ENCODE measurements at regions not wholly inside any gene's neighbourhood (a gene's known extent, or its start where the extent isn't known, plus 50 kb on each side); places are given as distances from the start of the nearest gene placed in this dataset.

DNA sequence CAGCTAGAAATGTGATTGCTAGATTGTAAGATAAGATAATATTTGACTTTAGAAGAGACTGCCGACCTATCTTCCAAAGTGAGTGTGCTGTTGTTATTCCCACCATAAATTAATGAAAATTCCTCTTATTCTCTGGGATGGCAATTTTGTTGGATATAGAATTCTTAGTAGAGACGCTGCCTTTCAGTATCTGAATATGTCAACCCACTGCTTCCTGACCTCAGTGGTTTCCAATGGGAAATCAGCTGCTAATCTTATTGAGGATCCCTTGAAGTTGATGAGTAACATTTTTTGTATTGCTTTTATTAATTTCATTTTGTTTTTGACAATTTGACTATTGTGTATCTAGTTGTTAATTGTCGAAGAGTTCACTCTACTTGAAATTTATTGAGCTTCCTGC, 313.0 kb downstream of the BMP2 start:
- DNase-seq (ENCODE audit: low spot score) = no peak

DNA sequence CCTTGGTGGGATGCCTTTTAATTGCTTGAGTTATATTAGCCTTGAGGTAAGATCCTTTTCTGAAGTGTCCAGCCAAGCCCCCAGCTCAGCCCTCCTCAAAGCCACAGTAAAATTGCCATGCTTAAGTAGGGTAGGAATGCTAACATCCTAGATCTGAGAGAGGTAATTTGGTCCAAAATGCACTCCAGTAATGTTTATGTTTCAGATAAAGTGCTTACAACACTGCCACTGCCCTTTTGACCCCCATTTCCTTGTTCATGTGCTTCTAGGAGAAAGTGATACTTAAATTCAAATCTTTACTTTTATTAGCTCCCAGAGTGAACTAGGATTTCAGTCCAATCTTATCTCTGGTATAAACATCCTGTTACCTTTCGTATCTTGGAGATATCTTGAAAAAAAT, 318.0 kb downstream of the BMP2 start:
- DNase-seq (ENCODE audit: low spot score) = no peak

DNA sequence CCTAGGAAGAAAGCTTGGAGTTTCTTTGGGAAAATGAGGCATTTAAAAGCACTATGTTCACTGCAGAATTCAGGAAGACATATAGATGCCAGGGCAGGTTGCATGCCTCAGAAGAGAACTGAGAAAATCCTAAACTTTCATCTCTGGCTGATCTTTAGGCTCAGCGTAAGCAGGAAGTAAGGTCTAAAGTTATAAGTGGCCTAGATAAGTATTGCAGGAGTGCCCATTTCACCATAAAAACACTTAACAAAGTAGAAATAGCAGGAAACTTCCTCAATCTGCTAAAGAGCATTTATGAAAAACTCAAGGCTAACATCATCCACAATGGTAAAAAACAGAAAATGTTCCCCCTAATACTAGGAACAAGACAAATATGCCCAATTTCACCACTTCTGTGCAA, 320.3 kb downstream of the BMP2 start:
- DNase-seq (ENCODE audit: low spot score) = no peak

GRCh38 chr20:7090001-7090400, 322.5 kb downstream of the BMP2 start:
- DNase-seq (ENCODE audit: low spot score) = no peak

GRCh38 chr20:7090811-7091210, 323.3 kb downstream of the BMP2 start:
- DNase-seq (ENCODE audit: low spot score) = no peak

DNA sequence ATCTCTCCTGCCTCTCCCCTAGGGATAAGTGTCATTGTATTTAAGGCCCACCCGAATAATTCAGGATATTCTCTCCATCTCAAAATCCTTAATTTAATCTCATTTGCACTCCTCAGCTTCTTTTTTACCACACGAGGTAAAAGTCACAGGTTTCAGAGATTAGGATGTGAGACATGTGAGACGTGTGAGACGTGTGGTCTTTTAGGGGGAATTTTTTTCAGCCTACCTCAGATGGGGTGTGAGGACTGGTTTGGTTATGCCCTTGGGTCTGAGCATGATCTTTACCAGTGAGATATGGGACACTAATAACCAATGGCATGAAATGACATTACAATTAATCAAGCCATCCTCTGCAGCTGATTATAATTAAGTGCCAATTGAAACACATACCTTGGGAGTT, 324.2 kb downstream of the BMP2 start:
- DNase-seq (ENCODE audit: low spot score) = no peak

- DNase-seq (ENCODE audit: low spot score) = no peak
Measured at GRCh38 chr20:7094438-7094997, 327.0 kb downstream of the BMP2 start.

- DNase-seq (ENCODE audit: low spot score) = no peak
Measured at GRCh38 chr20:7106910-7107309, 339.4 kb downstream of the BMP2 start.

GRCh38 chr20:7108929-7109328, 341.4 kb downstream of the BMP2 start:
- DNase-seq (ENCODE audit: low spot score) = no peak

GRCh38 chr20:7113577-7114466, 346.3 kb downstream of the BMP2 start:
- no peak for DNase-seq (ENCODE audit: low spot score)

DNA sequence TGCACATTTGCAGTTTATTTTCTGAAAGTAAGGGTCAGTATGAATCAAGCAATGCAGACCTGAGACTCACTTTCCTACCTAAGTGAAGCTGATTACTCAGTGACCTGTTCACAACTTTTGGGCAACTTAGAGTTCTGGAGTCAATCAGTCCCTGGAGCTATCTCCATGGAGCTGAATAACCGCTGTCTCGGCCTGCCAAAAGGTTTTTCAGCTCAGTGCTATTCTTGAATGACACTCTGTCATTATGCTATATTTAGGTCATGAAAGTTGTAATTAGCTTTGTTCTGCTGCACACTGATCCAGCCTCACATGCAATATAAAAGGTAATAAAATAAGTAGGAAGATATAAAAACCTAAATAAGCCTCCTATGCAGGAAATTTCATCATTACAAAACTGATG, 356.0 kb downstream of the BMP2 start:
- DNase-seq (ENCODE audit: low spot score) = no peak

DNA sequence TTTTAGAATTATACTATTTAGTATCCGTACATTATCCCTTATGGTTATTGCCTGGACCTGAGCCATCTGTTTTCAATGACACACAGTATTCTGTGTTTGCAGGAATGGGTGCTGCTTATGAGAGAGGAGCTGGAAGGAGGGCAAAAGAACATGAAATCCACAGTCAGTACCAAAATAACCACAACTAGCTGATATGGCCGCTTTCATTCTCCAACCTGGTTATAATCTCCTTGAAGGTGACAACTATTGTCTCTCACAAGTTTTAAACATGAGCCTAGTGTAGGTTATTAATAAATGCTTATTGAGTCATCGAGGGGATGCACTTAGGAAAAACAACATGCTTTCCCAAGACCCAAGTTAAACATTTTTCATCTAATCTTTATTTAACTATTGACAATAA, 356.6 kb downstream of the BMP2 start:
- DNase-seq (ENCODE audit: low spot score) = no peak

GRCh38 chr20:7136886-7137285, 369.4 kb downstream of the BMP2 start:
- no peak for DNase-seq (ENCODE audit: low spot score)

GRCh38 chr20:7137395-7138151, 370.1 kb downstream of the BMP2 start:
- DNase-seq (ENCODE audit: low spot score) = no peak

DNA sequence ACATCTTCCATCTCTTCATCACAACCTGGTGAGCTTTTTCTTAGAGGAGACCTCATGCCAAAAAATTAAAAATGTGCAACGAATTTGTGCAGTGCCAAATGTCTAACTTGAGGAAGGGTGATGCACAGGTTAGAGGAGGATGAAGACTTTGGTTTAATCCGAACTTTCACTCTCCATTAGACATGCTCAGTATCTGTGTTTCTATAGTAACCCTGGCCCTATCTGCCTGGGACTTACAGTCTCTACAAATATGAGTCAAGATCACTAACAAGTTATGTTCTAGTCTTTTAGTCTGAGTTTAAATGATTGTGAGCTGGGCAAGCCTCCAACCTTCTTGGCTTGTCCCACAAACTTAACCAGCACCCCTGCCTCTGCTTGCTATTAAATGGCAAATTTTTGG, 377.0 kb downstream of the BMP2 start:
- no peak for DNase-seq (ENCODE audit: low spot score)

GRCh38 chr20:7146552-7147219, 379.2 kb downstream of the BMP2 start:
- DNase-seq (ENCODE audit: low spot score) = no peak

DNA sequence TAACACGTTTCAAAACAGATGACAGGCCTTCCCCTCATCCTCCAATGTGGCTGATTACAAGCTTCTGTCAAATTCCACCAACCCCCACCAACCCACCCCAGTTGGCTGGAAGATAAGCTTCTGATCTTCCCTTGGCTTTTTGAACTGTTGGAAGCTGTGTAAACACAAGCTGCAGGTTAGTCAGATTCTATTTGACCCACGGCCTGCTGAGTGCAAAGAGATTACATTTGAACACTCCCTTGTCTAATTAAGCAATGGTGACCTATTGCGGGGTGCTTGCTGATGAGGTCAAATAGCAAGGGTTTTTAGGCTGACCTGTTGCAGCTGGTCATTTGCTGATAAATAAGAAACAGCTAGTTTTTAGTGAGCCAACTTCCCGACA, 379.7 kb downstream of the BMP2 start:
- no peak for DNase-seq (ENCODE audit: low spot score)

GRCh38 chr20:7151676-7152470, 384.4 kb downstream of the BMP2 start:
- DNase-seq (ENCODE audit: low spot score) = no peak

DNA sequence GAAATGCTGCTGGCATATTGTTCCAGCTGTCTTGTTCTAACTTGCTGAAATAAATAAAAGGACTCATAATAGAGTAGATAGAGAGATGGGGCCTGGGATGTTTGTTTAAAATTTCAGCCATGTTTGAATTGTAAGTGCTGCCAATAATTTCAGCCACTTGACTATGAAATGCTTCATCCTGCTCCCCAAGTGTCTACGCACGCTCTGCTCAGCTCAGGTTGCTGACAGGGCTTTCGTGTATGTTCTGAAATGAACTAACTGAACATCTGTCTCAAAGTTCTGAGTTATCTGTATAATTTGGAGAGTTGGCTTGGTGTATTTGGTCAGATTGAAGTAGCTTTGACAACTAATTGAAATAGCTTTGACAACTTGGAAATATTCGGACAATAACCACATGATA, 387.8 kb downstream of the BMP2 start:
- no peak for DNase-seq (ENCODE audit: low spot score)

DNA sequence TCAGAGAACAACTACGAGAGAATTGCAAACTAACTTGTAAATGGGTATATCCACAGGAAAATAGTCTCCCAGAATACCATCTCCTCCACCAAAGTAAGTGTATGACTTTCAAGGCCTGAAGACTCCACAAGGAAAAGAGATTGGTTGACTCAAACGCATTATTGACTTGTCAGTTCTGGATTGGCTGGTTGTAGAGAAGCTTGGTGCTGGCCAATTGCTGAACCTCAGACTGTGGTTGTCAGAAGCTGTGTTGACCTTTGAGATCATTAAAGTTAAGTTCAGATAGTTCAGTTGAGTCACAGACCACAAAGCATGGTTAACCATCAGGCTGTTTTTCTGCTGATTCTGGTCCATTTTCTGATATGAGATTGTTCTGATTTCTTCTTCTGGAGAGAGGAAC, 388.3 kb downstream of the BMP2 start:
- DNase-seq (ENCODE audit: low spot score) = no peak

DNA sequence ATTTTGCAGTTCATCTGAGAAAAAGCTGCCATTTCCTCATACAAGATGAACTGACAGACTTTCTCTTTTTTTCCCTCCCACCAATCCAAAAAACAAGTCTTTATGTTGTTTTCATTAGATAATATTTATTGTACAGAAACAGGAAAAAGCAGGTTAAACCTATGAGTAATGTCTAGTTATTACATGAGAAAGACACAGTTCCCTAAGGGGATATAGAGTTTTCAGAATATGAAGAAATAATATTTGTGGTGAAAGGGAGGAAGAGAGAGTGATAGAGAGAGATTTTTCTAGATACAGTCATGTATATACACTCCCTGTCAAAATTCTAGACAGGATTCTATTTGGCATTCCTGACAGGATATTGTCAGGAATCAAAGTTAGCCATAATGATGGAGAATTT, 392.4 kb downstream of the BMP2 start:
- no peak for DNase-seq (ENCODE audit: low spot score)

- no peak for DNase-seq (ENCODE audit: low spot score)
Measured at GRCh38 chr20:7161690-7162089, 394.2 kb downstream of the BMP2 start.
